PC-3 (cell line): ENCODE measurements at regions not wholly inside any gene's neighbourhood (a gene's known extent, or its start where the extent isn't known, plus 50 kb on each side); places are given as distances from the start of the nearest gene placed in this dataset.

Source experiments
- CTCF ChIP-seq: fragments of 300-600 bp; sonication (generic); conservative IDR thresholded peaks from 2 replicates; pipeline ENCODE4 v1.5.1; 2017; ENCODE audit warnings: antibody characterized with exemption, low read depth, mild to moderate bottlenecking, low read length
- EZH2 ChIP-seq: fragments of 300-600 bp; sonication (generic); IDR thresholded peaks from one replicate; pipeline ENCODE4 v1.6.1; 2017; ENCODE audit warnings: antibody characterized with exemption, mild to moderate bottlenecking, low read length; ENCODE audit not compliant: unreplicated experiment
- EZH2phosphoT487 ChIP-seq: fragments of 300-600 bp; sonication (generic); IDR thresholded peaks from 2 replicates; pipeline ENCODE4 v1.6.1; 2018; ENCODE audit warnings: mild to moderate bottlenecking, antibody characterized with exemption, low read length, borderline replicate concordance

DNA sequence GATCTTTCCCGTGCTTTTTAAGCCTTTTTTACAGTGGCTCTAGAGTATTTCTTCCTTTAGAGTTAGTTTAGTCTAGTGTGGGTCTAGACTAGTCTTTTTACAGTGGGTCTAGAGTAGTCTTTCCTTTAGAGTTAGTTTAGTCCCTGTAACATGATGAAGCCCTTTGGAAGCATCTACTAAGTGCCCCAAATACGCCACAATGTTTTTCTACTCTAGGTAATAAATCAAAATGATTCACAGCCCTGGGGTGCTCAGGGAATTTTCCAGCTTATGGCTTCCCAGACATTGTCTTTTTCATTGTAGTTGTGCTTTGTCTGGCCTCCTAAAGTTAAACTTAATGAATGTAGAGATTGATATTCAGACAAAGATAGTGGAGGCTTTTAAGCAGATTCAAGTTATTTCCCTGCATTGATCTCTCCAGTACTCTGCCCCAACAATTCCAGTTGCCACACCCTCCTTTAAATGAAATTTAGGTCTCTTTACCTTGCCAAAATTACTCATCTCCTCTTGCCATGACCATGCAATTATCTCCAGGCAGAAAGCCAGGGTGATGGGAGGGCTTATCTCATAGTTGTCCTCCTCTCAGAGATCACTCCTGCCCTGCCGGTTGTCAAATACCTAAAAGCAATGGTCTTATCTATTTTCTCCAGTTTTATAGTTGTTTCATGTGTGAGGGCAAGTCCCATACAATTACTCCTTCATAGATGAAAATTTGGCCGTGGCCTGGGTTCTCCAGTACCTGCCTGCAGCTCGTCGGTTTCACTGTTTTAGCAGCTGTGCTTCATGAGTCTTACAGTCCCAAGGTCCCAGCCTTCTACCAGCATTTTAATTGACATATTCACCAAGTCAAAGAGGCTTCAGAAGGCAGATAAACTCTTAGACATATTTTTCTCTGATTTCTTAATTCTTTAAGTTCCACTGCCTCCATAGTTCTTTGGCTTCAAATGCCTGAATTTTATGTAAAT, 794.0 kb upstream of the COX7C start:
- no peak for TF ChIP-seq EZH2
- no peak for TF ChIP-seq CTCF
- no peak for TF ChIP-seq EZH2phosphoT487
